ENCODE measurements at regions not wholly inside any gene's neighbourhood (a gene's known extent, or its start where the extent isn't known, plus 50 kb on each side); places are given as distances from the start of the nearest gene placed in this dataset.
A peak's percentile ranks its signal among the peaks of the same experiment; 100 is the strongest.

GRCh38 chr20:39855799-39856198, 833.2 kb downstream of the MAFB start:
- DNase-seq (ENCODE audit: extremely low read depth in 1 of 11, low read depth in 9 of 11, low spot score in 4 of 11): no peak

GRCh38 chr20:39855056-39855455, 834.0 kb downstream of the MAFB start:
- no peak for DNase-seq (ENCODE audit: extremely low read depth in 1 of 11, low read depth in 9 of 11, low spot score in 4 of 11)

- DNase-seq (ENCODE audit: extremely low read depth in 1 of 11, low read depth in 9 of 11, low spot score in 4 of 11): peak in 2 of 11 donors; percentile 51 to 54
These were observed 835.4 kb downstream of the MAFB start for GRCh38 chr20:39853636-39854035.

- DNase-seq (ENCODE audit: extremely low read depth in 1 of 11, low read depth in 9 of 11, low spot score in 4 of 11): no peak
These were observed 836.0 kb downstream of the MAFB start for GRCh38 chr20:39853050-39853449.

- no peak for DNase-seq (ENCODE audit: extremely low read depth in 1 of 11, low read depth in 9 of 11, low spot score in 4 of 11)
These were observed 837.6 kb downstream of the MAFB start for GRCh38 chr20:39851459-39851858.

GRCh38 chr20:39850821-39851330, 838.2 kb downstream of the MAFB start:
- DNase-seq (ENCODE audit: extremely low read depth in 1 of 11, low read depth in 9 of 11, low spot score in 4 of 11): peak in 1 of 11 donors; percentile 43

- no peak for DNase-seq (ENCODE audit: extremely low read depth in 1 of 11, low read depth in 9 of 11, low spot score in 4 of 11)
These were observed 838.8 kb downstream of the MAFB start for GRCh38 chr20:39850246-39850645.

- no peak for DNase-seq (ENCODE audit: extremely low read depth in 1 of 11, low read depth in 9 of 11, low spot score in 4 of 11)
These were observed 839.4 kb downstream of the MAFB start for GRCh38 chr20:39849664-39850063.

GRCh38 chr20:39849171-39849570, 839.9 kb downstream of the MAFB start:
- no peak for DNase-seq (ENCODE audit: extremely low read depth in 1 of 11, low read depth in 9 of 11, low spot score in 4 of 11)

- peak in 2 of 11 donors; percentile 44 to 49 for DNase-seq (ENCODE audit: extremely low read depth in 1 of 11, low read depth in 9 of 11, low spot score in 4 of 11)
These were observed 849.5 kb downstream of the MAFB start for GRCh38 chr20:39839399-39840119.

GRCh38 chr20:39837561-39837960, 851.5 kb downstream of the MAFB start:
- no peak for DNase-seq (ENCODE audit: extremely low read depth in 1 of 11, low read depth in 9 of 11, low spot score in 4 of 11)

GRCh38 chr20:39835130-39835842, 853.8 kb downstream of the MAFB start:
- no peak for DNase-seq (ENCODE audit: extremely low read depth in 1 of 11, low read depth in 9 of 11, low spot score in 4 of 11)

- DNase-seq (ENCODE audit: extremely low read depth in 1 of 11, low read depth in 9 of 11, low spot score in 4 of 11): no peak
These were observed 858.1 kb downstream of the MAFB start for GRCh38 chr20:39830903-39831302.

- peak in 3 of 11 donors; percentile 19 to 31 (median 19) for DNase-seq (ENCODE audit: extremely low read depth in 1 of 11, low read depth in 9 of 11, low spot score in 4 of 11)
These were observed 859.4 kb downstream of the MAFB start for GRCh38 chr20:39829661-39830060.

GRCh38 chr20:39829256-39829655, 859.8 kb downstream of the MAFB start:
- DNase-seq (ENCODE audit: extremely low read depth in 1 of 11, low read depth in 9 of 11, low spot score in 4 of 11): peak in 5 of 11 donors; percentile 31 to 45 (median 39)

GRCh38 chr20:39825950-39826349, 863.1 kb downstream of the MAFB start:
- no peak for DNase-seq (ENCODE audit: extremely low read depth in 1 of 11, low read depth in 9 of 11, low spot score in 4 of 11)

- no peak for DNase-seq (ENCODE audit: extremely low read depth in 1 of 11, low read depth in 9 of 11, low spot score in 4 of 11)
These were observed 863.4 kb downstream of the DHX35 start for GRCh38 chr20:39825524-39825923.

GRCh38 chr20:39823224-39823623, 861.1 kb downstream of the DHX35 start:
- no peak for DNase-seq (ENCODE audit: extremely low read depth in 1 of 11, low read depth in 9 of 11, low spot score in 4 of 11)

GRCh38 chr20:39822667-39823066, 860.5 kb downstream of the DHX35 start:
- DNase-seq (ENCODE audit: extremely low read depth in 1 of 11, low read depth in 9 of 11, low spot score in 4 of 11): no peak

- DNase-seq (ENCODE audit: extremely low read depth in 1 of 11, low read depth in 9 of 11, low spot score in 4 of 11): no peak
These were observed 851.2 kb downstream of the DHX35 start for GRCh38 chr20:39813190-39813829.

Measured in renal cortex interstitium (tissue), 11 donors.